Omental fat pad (tissue), 3 donors: ENCODE measurements at regions not wholly inside any gene's neighbourhood (a gene's known extent, or its start where the extent isn't known, plus 50 kb on each side); places are given as distances from the start of the nearest gene placed in this dataset.

ENCODE experiments used
- ATAC-seq: fragments of 150-250 bp; one replicate; pipeline ENCODE4 v1.9.1; 2016; ENCODE audit warnings: mild to moderate bottlenecking, moderate library complexity; ENCODE audit not compliant: low FRiP score
- DNase-seq: peaks from one replicate; pipeline ENCODE4 v3.0.0-alpha.2; 2019; ENCODE audit warnings: low spot score
- CTCF ChIP-seq, 3 donors: fragments of 450-650 bp; IDR thresholded peaks; one replicate each; pipeline ENCODE4 v1.5.1; 2016 to 2017; ENCODE audit warnings: antibody characterized with exemption in 3 of 3, mild to moderate bottlenecking in 3 of 3, moderate library complexity in 2 of 3

GRCh38 chr3:189398656-189399055 lies 226.9 kb downstream of the TPRG1 start:
- TF ChIP-seq CTCF (IDR thresholded peaks at IDR 0.05) = no peak
- DNase-seq = no peak
- ATAC-seq = no peak

- ATAC-seq = no peak
- DNase-seq = no peak
- no peak for TF ChIP-seq CTCF (IDR thresholded peaks at IDR 0.05)
These were observed 229.4 kb downstream of the TPRG1 start for GRCh38 chr3:189401196-189401595.

GRCh38 chr3:189403194-189403593 lies 228.0 kb upstream of the TP63 start:
- no peak for TF ChIP-seq CTCF (IDR thresholded peaks at IDR 0.05)
- DNase-seq (no peak), ATAC-seq (no peak)

GRCh38 chr3:189404024-189404423 lies 227.2 kb upstream of the TP63 start:
- TF ChIP-seq CTCF (IDR thresholded peaks at IDR 0.05) = no peak
- ATAC-seq (no peak), DNase-seq (no peak)

GRCh38 chr3:189404797-189405484 lies 226.2 kb upstream of the TP63 start:
- no peak for TF ChIP-seq CTCF (IDR thresholded peaks at IDR 0.05)
- ATAC-seq (no peak), DNase-seq (no peak)

- ATAC-seq (no peak), DNase-seq (no peak)
- TF ChIP-seq CTCF (IDR thresholded peaks at IDR 0.05) = no peak
These were observed 225.0 kb upstream of the TP63 start for GRCh38 chr3:189406148-189406547.

- TF ChIP-seq CTCF (IDR thresholded peaks at IDR 0.05) = no peak
- DNase-seq = no peak
- ATAC-seq = no peak
These were observed 220.7 kb upstream of the TP63 start for GRCh38 chr3:189410522-189410921.
